ENCODE measurements at regions not wholly inside any gene's neighbourhood (a gene's known extent, or its start where the extent isn't known, plus 50 kb on each side); places are given as distances from the start of the nearest gene placed in this dataset. TPM values are rescaled to one million over a fixed set of nuclear protein-coding genes. Genes with fewer than 3 reads are reported as not detected.

GRCh38 chr2:184540246-184540789, 58.0 kb upstream of the ZNF804A start:
- intact Hi-C loops (cut with micrococcal nuclease): no loop called here
- Histone ChIP-seq H3K9me3 (replicated peaks) (peaks cover 9% of the 10 kb centered on the region), H3K27me3 (ENCODE audit: low read depth) (no peaks in the 10 kb centered on the region), H3K27ac (replicated peaks) (no peak overlapping the region), H3K4me1 (no peaks in the 10 kb centered on the region), H3K4me3 (no peak overlapping the region), H3K36me3 (no peaks in the 10 kb centered on the region)
- no peak for TF ChIP-seq CTCF (IDR thresholded peaks at IDR 0.05; ENCODE audit: borderline replicate concordance)
- DNase-seq: no peak

- Histone ChIP-seq H3K27me3 (ENCODE audit: low read depth) (no peaks in the 10 kb centered on the region), H3K4me3 (no peak overlapping the region), H3K36me3 (no peaks in the 10 kb centered on the region), H3K9me3 (replicated peaks) (peaks cover 9% of the 10 kb centered on the region), H3K4me1 (no peaks in the 10 kb centered on the region), H3K27ac (replicated peaks) (no peak overlapping the region)
- no peak for TF ChIP-seq CTCF (IDR thresholded peaks at IDR 0.05; ENCODE audit: borderline replicate concordance)
- no peak for DNase-seq
- intact Hi-C loops (cut with micrococcal nuclease): no loop called here
Measured at GRCh38 chr2:184541591-184541990, 56.7 kb upstream of the ZNF804A start.

- no peak for DNase-seq
- Histone ChIP-seq H3K4me1 (no peaks in the 10 kb centered on the region), H3K36me3 (no peaks in the 10 kb centered on the region), H3K9me3 (replicated peaks) (peaks cover 9% of the 10 kb centered on the region), H3K4me3 (no peak overlapping the region), H3K27ac (replicated peaks) (no peak overlapping the region), H3K27me3 (ENCODE audit: low read depth) (no peaks in the 10 kb centered on the region)
- no peak for TF ChIP-seq CTCF (IDR thresholded peaks at IDR 0.05; ENCODE audit: borderline replicate concordance)
- intact Hi-C loops (cut with micrococcal nuclease): no loop called here
Measured at GRCh38 chr2:184543832-184544231, 54.5 kb upstream of the ZNF804A start.

Small RNA genes lying in the stretch of these regions (microRNA-seq; reads per million reads assigned to microRNA genes)
- not detected for gene MIR548AE1

All from left ventricle myocardium inferior (tissue), 1 donor.